Caco-2 (cell line): ENCODE measurements at regions not wholly inside any gene's neighbourhood (a gene's known extent, or its start where the extent isn't known, plus 50 kb on each side); places are given as distances from the start of the nearest gene placed in this dataset.

ENCODE experiments used
- BruUV-seq: library from RNA; stranded (reverse); fragments of 400-500 nt; replicated peaks from 2 replicates; lab custom pipeline; 2021; lab: Mats Ljungman, UMichigan
- CTCF ChIA-PET: fragments of 300-600 bp; sonication (Branson Sonifier 250); formaldehyde crosslinking; loops from one replicate; lab custom pipeline; 2022; ENCODE audit warnings: antibody characterized with exemption; lab: Charles Lee
- POLR2A ChIA-PET: fragments of 300-600 bp; sonication (Branson Sonifier 250); formaldehyde crosslinking; loops from one replicate; lab custom pipeline; 2022; ENCODE audit warnings: antibody characterized with exemption; lab: Charles Lee
- DNase-seq, 2 experiments: peaks; one replicate each; pipeline versions ENCODE4 v3.0.0 to v3.0.0-alpha.2; 2020 to 2022
- H3K27me3 ChIP-seq: replicated peaks from 2 replicates; pipeline ENCODE4 v1.6.0; 2011; ENCODE audit warnings: low read length; ENCODE audit not compliant: control insufficient read depth, insufficient read depth
- H3K36me3 ChIP-seq: 2 replicates; pipeline ENCODE4 v1.5.1; 2011; ENCODE audit warnings: low read length; ENCODE audit not compliant: control insufficient read depth, insufficient read depth
- H3K4me1 ChIP-seq: fragments of 250-450 bp; sonication (Bioruptor Pico); 2 replicates; pipeline ENCODE4 v1.5.1; 2020; ENCODE audit warnings: mild to moderate bottlenecking
- H3K4me3 ChIP-seq: 2 replicates; pipeline ENCODE4 v1.5.1; 2011; ENCODE audit warnings: low read depth, mild to moderate bottlenecking, control low read depth, low read length
- H3K9me3 ChIP-seq: fragments of 250-450 bp; sonication (Bioruptor Pico); 2 replicates; pipeline ENCODE4 v1.5.1; 2020; ENCODE audit warnings: mild to moderate bottlenecking, moderate library complexity
- H3K27ac Mint-ChIP-seq: one replicate; pipeline ENCODE4 v1.8.0; 2022; ENCODE audit warnings: mixed read lengths; ENCODE audit not compliant: unreplicated experiment
- H3K27me3 Mint-ChIP-seq: one replicate; pipeline ENCODE4 v1.8.0; 2022; ENCODE audit warnings: mixed read lengths; ENCODE audit not compliant: insufficient read depth, unreplicated experiment
- H3K36me3 Mint-ChIP-seq: one replicate; pipeline ENCODE4 v1.8.0; 2022; ENCODE audit warnings: mild to moderate bottlenecking, mixed read lengths; ENCODE audit not compliant: insufficient read depth, unreplicated experiment
- H3K4me1 Mint-ChIP-seq: one replicate; pipeline ENCODE4 v1.8.0; 2022; ENCODE audit warnings: low read depth, mixed read lengths; ENCODE audit not compliant: unreplicated experiment
- H3K4me3 Mint-ChIP-seq: one replicate; pipeline ENCODE4 v1.8.0; 2022; ENCODE audit warnings: mild to moderate bottlenecking, moderate library complexity, mixed read lengths; ENCODE audit not compliant: unreplicated experiment
- H3K9me3 Mint-ChIP-seq: one replicate; pipeline ENCODE4 v1.8.0; 2022; ENCODE audit warnings: mixed read lengths; ENCODE audit not compliant: unreplicated experiment
- CTCF ChIP-seq, 2 experiments: fragments of 200-600 bp in 1 of 2; IDR thresholded peaks; 1 replicate in 1 of 2; 2 replicates in 1 of 2; pipeline versions ENCODE4 v1.5.1 to v1.8.0; 2011 to 2022; ENCODE audit warnings: antibody characterized with exemption in 1 of 2, control low read depth in 1 of 2, inconsistent platforms in 1 of 2, low read depth in 1 of 2, low read length in 1 of 2, mild to moderate bottlenecking in 1 of 2, moderate library complexity in 1 of 2; ENCODE audit not compliant: insufficient read depth in 1 of 2, severe bottlenecking in 1 of 2, unreplicated experiment in 1 of 2
- intact Hi-C: fragments of 100-400 bp; cut with micrococcal nuclease; formaldehyde crosslinking; loops from one replicate; pipeline ENCODE4 v1.10.0; 2022; ENCODE audit not compliant: unreplicated experiment

- H3K36me3 Mint-ChIP-seq = no peaks in the 10 kb centered on the region
- peaks cover 10% of the 10 kb centered on the region for H3K9me3 Mint-ChIP-seq
- POLR2A ChIA-PET = no interaction called here
- H3K27ac Mint-ChIP-seq = no peak overlapping the region
- peaks cover 4% of the 10 kb centered on the region for H3K27me3 Mint-ChIP-seq
- TF ChIP-seq CTCF (IDR thresholded peaks at IDR 0.05; ENCODE audit: insufficient read depth in 1 of 2, low read depth in 1 of 2, low read length in 1 of 2, severe bottlenecking in 1 of 2, unreplicated experiment in 1 of 2) = no peak
- CTCF ChIA-PET = no interaction called here
- H3K4me3 Mint-ChIP-seq = no peak overlapping the region
- Histone ChIP-seq H3K4me3 (no peak overlapping the region), H3K36me3 (no peaks in the 10 kb centered on the region), H3K9me3 (no peaks in the 10 kb centered on the region), H3K27me3 (no peaks in the 10 kb centered on the region), H3K4me1 (no peaks in the 10 kb centered on the region)
- no peak for DNase-seq
- no peaks in the 10 kb centered on the region for H3K4me1 Mint-ChIP-seq
- intact Hi-C loops = no loop called here
- BruUV-seq = no TSS peak
Observed at GRCh38 chr7:69527706-69528105, 70.6 kb upstream of the AUTS2 start.

GRCh38 chr7:69531050-69531449 lies 67.2 kb upstream of the AUTS2 start:
- H3K4me3 Mint-ChIP-seq = no peak overlapping the region
- H3K9me3 ChIP-seq = no peaks in the 10 kb centered on the region
- H3K27ac Mint-ChIP-seq = no peak overlapping the region
- H3K36me3 Mint-ChIP-seq = no peaks in the 10 kb centered on the region
- no TSS peak for BruUV-seq
- H3K36me3 ChIP-seq = no peaks in the 10 kb centered on the region
- H3K4me1 ChIP-seq = no peaks in the 10 kb centered on the region
- intact Hi-C loops = no loop called here
- H3K27me3 ChIP-seq = no peaks in the 10 kb centered on the region
- H3K9me3 Mint-ChIP-seq = no peaks in the 10 kb centered on the region
- no peak for DNase-seq
- peaks cover 3% of the 10 kb centered on the region for H3K27me3 Mint-ChIP-seq
- H3K4me3 ChIP-seq = no peak overlapping the region
- POLR2A ChIA-PET = no interaction called here
- CTCF ChIA-PET = no interaction called here
- no peaks in the 10 kb centered on the region for H3K4me1 Mint-ChIP-seq
- no peak for TF ChIP-seq CTCF (IDR thresholded peaks at IDR 0.05; ENCODE audit: insufficient read depth in 1 of 2, low read depth in 1 of 2, low read length in 1 of 2, severe bottlenecking in 1 of 2, unreplicated experiment in 1 of 2)

- POLR2A ChIA-PET = no interaction called here
- H3K4me3 Mint-ChIP-seq = no peak overlapping the region
Observed at GRCh38 chr7:69534461-69535041, 63.7 kb upstream of the AUTS2 start.

More at GRCh38 chr7:69534461-69535041, 63.7 kb upstream of the AUTS2 start:
- no peak for DNase-seq
- no peaks in the 10 kb centered on the region for H3K36me3 ChIP-seq
- no peaks in the 10 kb centered on the region for H3K27me3 ChIP-seq
- no peak overlapping the region for H3K27ac Mint-ChIP-seq
- no peaks in the 10 kb centered on the region for H3K9me3 ChIP-seq
- H3K36me3 Mint-ChIP-seq = no peaks in the 10 kb centered on the region
- H3K4me1 ChIP-seq = no peaks in the 10 kb centered on the region
- peaks cover 3% of the 10 kb centered on the region for H3K27me3 Mint-ChIP-seq
- no TSS peak for BruUV-seq
- CTCF ChIA-PET = no interaction called here
- H3K4me1 Mint-ChIP-seq = no peaks in the 10 kb centered on the region
- intact Hi-C loops = no loop called here
- H3K4me3 ChIP-seq = no peak overlapping the region
- H3K9me3 Mint-ChIP-seq = no peaks in the 10 kb centered on the region
- TF ChIP-seq CTCF (IDR thresholded peaks at IDR 0.05; ENCODE audit: insufficient read depth in 1 of 2, low read depth in 1 of 2, low read length in 1 of 2, severe bottlenecking in 1 of 2, unreplicated experiment in 1 of 2) = no peak
